SK-N-SH (cell line): ENCODE measurements at regions not wholly inside any gene's neighbourhood (a gene's known extent, or its start where the extent isn't known, plus 50 kb on each side); places are given as distances from the start of the nearest gene placed in this dataset.
A peak's percentile ranks its signal among the peaks of the same experiment; 100 is the strongest.

Experiments used
- CTCF ChIA-PET: fragments of 300-600, 350-600 bp; formaldehyde crosslinking; extraction: SDS; loops from one replicate; lab custom pipeline; 2021; lab: Yijun Ruan, JAX
- POLR2A ChIA-PET: fragments of 350-600 bp; sonication (Branson Sonifier 250); formaldehyde crosslinking; extraction: SDS; loops from one replicate; lab custom pipeline; 2020; ENCODE audit warnings: antibody characterized with exemption, inconsistent platforms; lab: Yijun Ruan, JAX
- DNase-seq: peaks from one replicate; pipeline ENCODE4 v3.0.0; 2012
- H2AFZ ChIP-seq: fragments of 200-600 bp; sonication (generic); 2 replicates; pipeline ENCODE4 v1.8.1; 2016; ENCODE audit warnings: antibody characterized with exemption, mild to moderate bottlenecking, low read depth
- H3F3A ChIP-seq: fragments of 200-600 bp; sonication (generic); replicated peaks from 2 replicates; pipeline ENCODE3; 2016; ENCODE audit warnings: antibody characterized with exemption, mild to moderate bottlenecking; ENCODE audit not compliant: insufficient read depth
- H3K27ac ChIP-seq, 2 experiments: fragments of 200-500 bp in 1 of 2; fragments of 200-600 bp in 1 of 2; sonication (Bioruptor generic) in 1 of 2; sonication (generic), shearing (Covaris generic) in 1 of 2; 2 replicates each; pipeline versions ENCODE4 v1.5.1 to v1.6.1; 2014 to 2016; ENCODE audit warnings: low read depth in 2 of 2, inconsistent platforms in 1 of 2, low read length in 1 of 2, mild to moderate bottlenecking in 1 of 2, mixed read lengths in 1 of 2
- H3K27me3 ChIP-seq: fragments of 200-600 bp; sonication (generic), shearing (Covaris generic); 2 replicates; pipeline ENCODE4 v1.6.1; 2016; ENCODE audit warnings: mixed run types; ENCODE audit not compliant: insufficient read depth
- H3K36me3 ChIP-seq, 2 experiments: fragments of 200-500 bp in 1 of 2; fragments of 200-600 bp in 1 of 2; sonication (Bioruptor generic) in 1 of 2; sonication (generic) in 1 of 2; replicated peaks in 1 of 2; 2 replicates each; pipeline versions ENCODE3 to v1.5.1; 2014 to 2016; ENCODE audit warnings: low read length in 1 of 2, mild to moderate bottlenecking in 1 of 2; ENCODE audit not compliant: insufficient read depth in 2 of 2, control insufficient read depth in 1 of 2
- H3K4me1 ChIP-seq, 2 experiments: fragments of 200-500 bp in 1 of 2; fragments of 200-600 bp in 1 of 2; sonication (Bioruptor generic) in 1 of 2; sonication (generic), shearing (Covaris generic) in 1 of 2; 2 replicates each; pipeline versions ENCODE4 v1.5.1 to v1.6.1; 2014 to 2016; ENCODE audit warnings: low read depth in 1 of 2, low read length in 1 of 2, mixed run types in 1 of 2; ENCODE audit not compliant: insufficient read depth in 2 of 2, control insufficient read depth in 1 of 2
- H3K4me2 ChIP-seq: fragments of 200-600 bp; sonication (generic), shearing (Covaris generic); 2 replicates; pipeline ENCODE4 v1.6.1; 2017; ENCODE audit warnings: mixed run types
- H3K4me3 ChIP-seq, 2 experiments: fragments of 200-500 bp in 1 of 2; fragments of 200-600 bp in 1 of 2; sonication (Bioruptor generic) in 1 of 2; sonication (generic), shearing (Covaris generic) in 1 of 2; 2 replicates each; pipeline versions ENCODE4 v1.5.1 to v1.8.1; 2014 to 2016; ENCODE audit warnings: low read depth in 2 of 2, inconsistent platforms in 1 of 2, low read length in 1 of 2, mild to moderate bottlenecking in 1 of 2, mixed read lengths in 1 of 2, moderate library complexity in 1 of 2
- H3K79me2 ChIP-seq: fragments of 200-600 bp; sonication (generic); 2 replicates; pipeline ENCODE4 v1.8.1; 2017; ENCODE audit warnings: mild to moderate bottlenecking; ENCODE audit not compliant: insufficient read depth
- H3K9ac ChIP-seq: fragments of 200-600 bp; sonication (generic); 2 replicates; pipeline ENCODE4 v1.6.1; 2017; ENCODE audit warnings: mixed run types
- H3K9me2 ChIP-seq: fragments of 200-600 bp; sonication (generic); 2 replicates; pipeline ENCODE4 v1.6.1; 2017; ENCODE audit warnings: mixed run types
- H3K9me3 ChIP-seq: fragments of 200-600 bp; sonication (generic); 2 replicates; pipeline ENCODE4 v1.6.1; 2017; ENCODE audit warnings: mixed run types, mild to moderate bottlenecking, moderate library complexity
- H4K20me1 ChIP-seq: fragments of 200-600 bp; sonication (generic); 2 replicates; pipeline ENCODE4 v1.6.1; 2017; ENCODE audit warnings: mild to moderate bottlenecking, mixed run types; ENCODE audit not compliant: insufficient read depth
- ELF1 ChIP-seq: IDR thresholded peaks from 2 replicates; pipeline ENCODE4 v1.4.0; 2012
- FOSL2 ChIP-seq: IDR thresholded peaks from 2 replicates; pipeline ENCODE4 v1.4.0; 2012; ENCODE audit warnings: low read depth, mild to moderate bottlenecking, moderate library complexity, borderline replicate concordance
- RAD21 ChIP-seq: IDR thresholded peaks from 2 replicates; pipeline ENCODE4 v1.6.1; 2012; ENCODE audit warnings: mild to moderate bottlenecking, low read length
- RCOR1 ChIP-seq: fragments of 150-350 bp; IDR thresholded peaks from 2 replicates; pipeline ENCODE4 v1.6.1; 2017; ENCODE audit warnings: antibody characterized with exemption, low read length
- SMC3 ChIP-seq: IDR thresholded peaks from 2 replicates; pipeline ENCODE4 v1.6.1; 2012; ENCODE audit warnings: low read depth, low read length, improper control_type of control experiment
- TAF1 ChIP-seq: IDR thresholded peaks from 2 replicates; pipeline ENCODE4 v1.6.1; 2012; ENCODE audit warnings: low read depth, mild to moderate bottlenecking, low read length, moderate library complexity, borderline replicate concordance
- WGBS: methylation state at CpG from one replicate; pipeline ENCODE4 v1.1.6; 2017; ENCODE audit warnings: low lambda C conversion rate; 5-methylcytosine and 5-hydroxymethylcytosine counted together
- TF ChIP-seq, protein P1 (sequence below): IDR thresholded peaks from 2 replicates; pipeline ENCODE4 v1.6.1; 2012; ENCODE audit warnings: mild to moderate bottlenecking, low read depth, low read length, moderate library complexity
- TF ChIP-seq, protein P2 (sequence below): fragments of 200-600 bp; sonication (generic); IDR thresholded peaks from 2 replicates; pipeline ENCODE4 v1.6.1; 2017; ENCODE audit warnings: antibody characterized with exemption, mild to moderate bottlenecking, moderate library complexity

DNA sequence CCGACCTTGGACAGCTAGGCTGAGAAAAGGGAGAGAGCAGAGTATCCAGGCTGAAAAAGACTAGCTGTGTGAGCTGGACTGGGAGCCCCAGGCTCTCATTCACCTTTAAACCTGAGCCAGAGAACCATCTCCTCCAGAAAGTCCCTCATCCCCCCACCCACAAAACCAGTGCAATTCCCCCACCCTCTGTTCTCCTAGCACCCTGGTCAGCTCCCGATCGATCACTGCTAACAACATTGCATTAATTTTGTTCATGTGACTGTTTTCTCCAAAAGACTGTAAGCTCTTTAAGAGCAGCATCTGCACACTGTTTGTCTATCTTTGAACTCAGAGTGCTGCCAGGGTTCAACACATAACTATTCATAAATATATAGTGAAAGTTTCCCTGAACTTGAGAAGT is 67.1 kb upstream of the NFASC start (continued):
- TF ChIP-seq, protein P1, sequence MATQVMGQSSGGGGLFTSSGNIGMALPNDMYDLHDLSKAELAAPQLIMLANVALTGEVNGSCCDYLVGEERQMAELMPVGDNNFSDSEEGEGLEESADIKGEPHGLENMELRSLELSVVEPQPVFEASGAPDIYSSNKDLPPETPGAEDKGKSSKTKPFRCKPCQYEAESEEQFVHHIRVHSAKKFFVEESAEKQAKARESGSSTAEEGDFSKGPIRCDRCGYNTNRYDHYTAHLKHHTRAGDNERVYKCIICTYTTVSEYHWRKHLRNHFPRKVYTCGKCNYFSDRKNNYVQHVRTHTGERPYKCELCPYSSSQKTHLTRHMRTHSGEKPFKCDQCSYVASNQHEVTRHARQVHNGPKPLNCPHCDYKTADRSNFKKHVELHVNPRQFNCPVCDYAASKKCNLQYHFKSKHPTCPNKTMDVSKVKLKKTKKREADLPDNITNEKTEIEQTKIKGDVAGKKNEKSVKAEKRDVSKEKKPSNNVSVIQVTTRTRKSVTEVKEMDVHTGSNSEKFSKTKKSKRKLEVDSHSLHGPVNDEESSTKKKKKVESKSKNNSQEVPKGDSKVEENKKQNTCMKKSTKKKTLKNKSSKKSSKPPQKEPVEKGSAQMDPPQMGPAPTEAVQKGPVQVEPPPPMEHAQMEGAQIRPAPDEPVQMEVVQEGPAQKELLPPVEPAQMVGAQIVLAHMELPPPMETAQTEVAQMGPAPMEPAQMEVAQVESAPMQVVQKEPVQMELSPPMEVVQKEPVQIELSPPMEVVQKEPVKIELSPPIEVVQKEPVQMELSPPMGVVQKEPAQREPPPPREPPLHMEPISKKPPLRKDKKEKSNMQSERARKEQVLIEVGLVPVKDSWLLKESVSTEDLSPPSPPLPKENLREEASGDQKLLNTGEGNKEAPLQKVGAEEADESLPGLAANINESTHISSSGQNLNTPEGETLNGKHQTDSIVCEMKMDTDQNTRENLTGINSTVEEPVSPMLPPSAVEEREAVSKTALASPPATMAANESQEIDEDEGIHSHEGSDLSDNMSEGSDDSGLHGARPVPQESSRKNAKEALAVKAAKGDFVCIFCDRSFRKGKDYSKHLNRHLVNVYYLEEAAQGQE, result peak; percentile 80; the same call in 1 of the 2 replicates

DNA sequence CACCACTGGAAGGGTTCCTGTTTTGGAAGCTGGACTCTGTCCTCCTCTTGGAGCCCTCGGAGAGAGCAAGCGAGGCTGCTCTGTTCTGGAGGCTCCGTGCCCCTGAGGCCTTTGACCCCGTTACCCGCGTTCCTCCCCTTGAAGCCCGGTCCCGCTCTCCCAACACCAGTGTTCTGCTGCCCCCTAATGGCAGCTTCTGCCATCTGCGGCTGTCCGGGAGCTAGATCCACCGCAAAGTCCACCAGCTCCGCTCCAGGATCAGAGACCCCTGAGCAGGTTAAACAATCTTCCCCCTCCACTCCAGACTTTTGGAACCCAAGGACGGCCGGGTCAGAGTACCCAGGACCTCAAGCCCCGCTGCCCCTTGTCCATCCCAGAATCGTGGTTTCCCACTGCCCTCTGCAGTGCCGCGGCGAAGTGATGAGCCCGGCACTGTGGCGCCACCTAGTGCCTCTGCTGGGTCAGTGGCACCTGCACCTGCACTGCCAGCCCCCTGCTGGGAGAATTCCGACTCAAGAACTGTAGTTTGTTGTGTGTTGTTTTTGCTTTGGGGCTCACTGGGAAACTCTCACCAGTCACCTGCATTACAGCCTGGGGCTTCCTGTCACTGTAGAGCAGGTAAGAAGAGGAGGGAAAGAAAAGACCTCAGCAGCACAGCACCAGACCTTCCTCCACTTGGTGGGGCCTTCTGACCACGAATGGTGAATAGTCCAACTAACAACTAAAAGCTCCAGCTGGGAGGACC is 63.5 kb upstream of the NFASC start:
- Histone ChIP-seq H4K20me1 (no peaks in the 10 kb centered on the region), H3K79me2 (no peaks in the 10 kb centered on the region), H3K4me3 (peak overlapping the region; percentile 50 to 81), H3K9me2 (no peaks in the 10 kb centered on the region), H3K27ac (no peak overlapping the region; a peak in 1 of 4 replicates), H3K4me1 (peaks cover 0 to 2% of the 10 kb centered on the region in 2 experiments; a peak in 1 of 4 replicates), H3K4me2 (peak overlapping the region; percentile 85), H3K27me3 (0 out of 2 replicates have a peak, but pooled peaks cover 2% of the 10 kb centered on the region), H3K9ac (no peak overlapping the region), H3F3A (peaks cover 4% of the 10 kb centered on the region), H3K36me3 (no peaks in the 10 kb centered on the region), H2AFZ (peak overlapping the region; percentile 85; the same call in 1 of the 2 replicates), H3K9me3 (no peaks in the 10 kb centered on the region)
- TF ChIP-seq FOSL2 (no peak), SMC3 (peak; percentile 57), RCOR1 (peak; percentile 39; the same call in 1 of the 2 replicates), RAD21 (peak; percentile 72), ELF1 (no peak), TAF1 (no peak)
- TF ChIP-seq, protein P2, sequence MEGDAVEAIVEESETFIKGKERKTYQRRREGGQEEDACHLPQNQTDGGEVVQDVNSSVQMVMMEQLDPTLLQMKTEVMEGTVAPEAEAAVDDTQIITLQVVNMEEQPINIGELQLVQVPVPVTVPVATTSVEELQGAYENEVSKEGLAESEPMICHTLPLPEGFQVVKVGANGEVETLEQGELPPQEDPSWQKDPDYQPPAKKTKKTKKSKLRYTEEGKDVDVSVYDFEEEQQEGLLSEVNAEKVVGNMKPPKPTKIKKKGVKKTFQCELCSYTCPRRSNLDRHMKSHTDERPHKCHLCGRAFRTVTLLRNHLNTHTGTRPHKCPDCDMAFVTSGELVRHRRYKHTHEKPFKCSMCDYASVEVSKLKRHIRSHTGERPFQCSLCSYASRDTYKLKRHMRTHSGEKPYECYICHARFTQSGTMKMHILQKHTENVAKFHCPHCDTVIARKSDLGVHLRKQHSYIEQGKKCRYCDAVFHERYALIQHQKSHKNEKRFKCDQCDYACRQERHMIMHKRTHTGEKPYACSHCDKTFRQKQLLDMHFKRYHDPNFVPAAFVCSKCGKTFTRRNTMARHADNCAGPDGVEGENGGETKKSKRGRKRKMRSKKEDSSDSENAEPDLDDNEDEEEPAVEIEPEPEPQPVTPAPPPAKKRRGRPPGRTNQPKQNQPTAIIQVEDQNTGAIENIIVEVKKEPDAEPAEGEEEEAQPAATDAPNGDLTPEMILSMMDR, result peak; percentile 100
- TF ChIP-seq, protein P1, result 0 out of 2 replicates have a peak, but pooled peaks have one; percentile 2
- ChIA-PET CTCF (interaction anchor here (0.6 to 17.6 kb wide), 161 partner anchors 13 to 597 kb away, joined by 3 to 568 read pairs (median 6); partner anchors contain the start of genes LRRN2, MDM4 and PIK3C2B), POLR2A (interaction anchor here (0.5 to 1.5 kb wide), 2 partner anchors 15 to 245 kb away, joined by 4 to 6 read pairs; no protein-coding TSS in a partner anchor)
- peak; percentile 89 for DNase-seq
- WGBS, result 7% methylated on average over 12 of the region's 23 CpGs
